Skeletal muscle satellite cell (primary cell): ENCODE measurements at regions not wholly inside any gene's neighbourhood (a gene's known extent, or its start where the extent isn't known, plus 50 kb on each side); places are given as distances from the start of the nearest gene placed in this dataset.

Experiments
- H3K27me3 ChIP-seq: 2 replicates; pipeline ENCODE4 v1.7.0; 2013; ENCODE audit warnings: low read length; ENCODE audit not compliant: control insufficient read depth, insufficient read depth
- H3K36me3 ChIP-seq: 2 replicates; pipeline ENCODE4 v1.7.0; 2013; ENCODE audit warnings: mild to moderate bottlenecking, control low read depth, low read length; ENCODE audit not compliant: insufficient read depth
- H3K4me1 ChIP-seq: 2 replicates; pipeline ENCODE4 v1.7.0; 2013; ENCODE audit warnings: low read length; ENCODE audit not compliant: control insufficient read depth, insufficient read depth
- H3K4me2 ChIP-seq: 2 replicates; pipeline ENCODE4 v1.7.0; 2013; ENCODE audit warnings: mild to moderate bottlenecking, low read length
- H3K4me3 ChIP-seq: 2 replicates; pipeline ENCODE4 v1.7.0; 2013; ENCODE audit warnings: low read length
- H3K9ac ChIP-seq: 2 replicates; pipeline ENCODE4 v1.7.0; 2013; ENCODE audit warnings: mild to moderate bottlenecking, low read depth, low read length, moderate library complexity
- H3K9me3 ChIP-seq: replicated peaks from 2 replicates; pipeline ENCODE4 v1.7.0; 2013; ENCODE audit warnings: mild to moderate bottlenecking, control low read depth, low read length

DNA sequence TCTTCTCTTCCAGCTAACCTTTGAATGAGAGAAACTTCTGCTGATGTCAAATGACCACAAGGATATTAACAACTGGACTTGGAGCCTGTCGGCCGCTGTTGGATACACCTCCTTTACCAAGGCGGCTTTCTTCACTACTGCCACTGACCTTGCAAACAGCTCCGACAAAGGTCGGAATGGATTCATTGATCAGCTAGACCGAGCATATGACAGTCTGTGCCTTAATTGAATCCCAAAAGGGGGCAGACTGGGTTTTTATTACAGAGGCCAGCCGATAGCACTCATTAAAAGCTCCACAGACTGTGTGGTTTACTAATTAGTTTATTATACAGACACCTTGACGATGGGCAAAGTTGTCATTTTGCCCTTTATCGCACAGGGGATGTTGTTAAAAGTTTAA lies 394.5 kb downstream of the RERGL start:
- Histone ChIP-seq H3K4me3 (no peak overlapping the region), H3K9me3 (no peaks in the 10 kb centered on the region), H3K4me1 (no peaks in the 10 kb centered on the region), H3K27me3 (no peaks in the 10 kb centered on the region), H3K9ac (no peak overlapping the region), H3K4me2 (no peak overlapping the region), H3K36me3 (no peaks in the 10 kb centered on the region)

DNA sequence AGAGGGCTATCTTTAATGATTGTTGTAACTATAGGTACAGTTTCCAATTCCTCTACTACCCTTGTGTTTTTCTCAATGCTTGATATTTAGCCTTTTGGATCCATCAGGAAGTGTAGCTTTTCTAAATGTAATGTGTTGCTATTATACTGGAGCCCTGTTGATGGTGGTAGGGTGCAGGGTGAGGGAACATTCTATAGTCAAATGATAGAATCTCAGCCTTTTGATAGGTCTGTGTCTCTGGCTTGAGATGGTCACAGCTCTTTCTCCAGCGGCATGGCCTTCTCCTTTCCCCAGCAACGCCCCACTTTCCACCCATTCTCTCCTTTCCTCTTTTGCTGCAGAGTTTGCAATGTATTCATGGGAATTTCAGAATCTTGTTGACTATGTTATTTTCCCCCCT lies 398.6 kb downstream of the RERGL start:
- Histone ChIP-seq H3K27me3 (no peaks in the 10 kb centered on the region), H3K9ac (no peak overlapping the region), H3K4me1 (no peaks in the 10 kb centered on the region), H3K4me3 (no peak overlapping the region), H3K36me3 (no peaks in the 10 kb centered on the region), H3K4me2 (no peak overlapping the region), H3K9me3 (no peaks in the 10 kb centered on the region)

GRCh38 chr12:17680220-17680619 lies 409.8 kb downstream of the RERGL start:
- Histone ChIP-seq H3K27me3 (no peaks in the 10 kb centered on the region), H3K9ac (no peak overlapping the region), H3K4me1 (no peaks in the 10 kb centered on the region), H3K4me2 (no peak overlapping the region), H3K36me3 (no peaks in the 10 kb centered on the region), H3K9me3 (no peaks in the 10 kb centered on the region), H3K4me3 (no peak overlapping the region)

- Histone ChIP-seq H3K36me3 (no peaks in the 10 kb centered on the region), H3K4me3 (no peak overlapping the region), H3K27me3 (no peaks in the 10 kb centered on the region), H3K4me1 (no peaks in the 10 kb centered on the region), H3K9ac (no peak overlapping the region), H3K9me3 (no peaks in the 10 kb centered on the region), H3K4me2 (no peak overlapping the region)
Observed at GRCh38 chr12:17666641-17667324, 423.2 kb downstream of the RERGL start.

- Histone ChIP-seq H3K4me2 (no peak overlapping the region), H3K4me3 (no peak overlapping the region), H3K36me3 (no peaks in the 10 kb centered on the region), H3K9me3 (no peaks in the 10 kb centered on the region), H3K27me3 (no peaks in the 10 kb centered on the region), H3K4me1 (no peaks in the 10 kb centered on the region), H3K9ac (no peak overlapping the region)
Observed at GRCh38 chr12:17665839-17666238, 424.2 kb downstream of the RERGL start.

DNA sequence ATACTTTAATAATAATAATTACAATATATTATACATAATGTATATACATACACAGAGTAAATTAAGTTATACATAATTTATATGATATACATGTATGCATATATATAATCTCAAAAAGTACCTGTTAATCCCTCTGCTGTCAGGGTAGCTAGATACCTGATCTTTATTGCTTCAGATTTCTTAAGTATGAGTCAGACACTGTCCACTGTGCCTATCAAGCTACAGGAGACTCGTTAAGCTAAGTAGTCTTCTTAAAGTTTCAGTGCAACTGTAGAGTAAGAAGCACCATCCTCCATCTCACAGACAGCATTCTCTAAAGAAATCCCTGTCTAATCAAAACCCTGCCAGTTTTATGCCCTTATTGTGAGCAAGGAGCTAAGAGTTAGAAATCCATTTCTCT lies 428.7 kb downstream of the RERGL start:
- Histone ChIP-seq H3K9ac (no peak overlapping the region), H3K9me3 (no peaks in the 10 kb centered on the region), H3K4me1 (no peaks in the 10 kb centered on the region), H3K4me2 (no peak overlapping the region), H3K27me3 (no peaks in the 10 kb centered on the region), H3K4me3 (no peak overlapping the region), H3K36me3 (no peaks in the 10 kb centered on the region)

DNA sequence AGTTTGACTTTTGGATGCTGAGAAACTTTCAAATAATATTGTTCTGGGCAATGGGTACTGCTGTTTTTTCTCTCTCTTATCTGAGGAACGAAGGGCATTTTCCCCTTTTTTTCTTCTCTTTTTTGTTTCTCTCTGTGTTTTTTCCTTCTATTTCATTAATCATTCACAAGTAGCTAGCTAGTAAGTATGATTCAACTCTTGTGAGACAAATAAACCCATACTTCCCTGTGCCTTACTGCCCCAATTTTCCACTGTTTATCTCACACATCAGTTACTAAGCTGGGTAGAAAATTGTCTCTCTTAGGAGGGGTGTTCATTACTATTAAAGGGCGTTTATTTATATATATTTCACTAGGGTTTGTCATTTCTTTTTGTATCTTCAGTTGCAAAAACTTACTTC lies 437.6 kb downstream of the RERGL start:
- no peaks in the 10 kb centered on the region for H3K27me3 ChIP-seq

DNA sequence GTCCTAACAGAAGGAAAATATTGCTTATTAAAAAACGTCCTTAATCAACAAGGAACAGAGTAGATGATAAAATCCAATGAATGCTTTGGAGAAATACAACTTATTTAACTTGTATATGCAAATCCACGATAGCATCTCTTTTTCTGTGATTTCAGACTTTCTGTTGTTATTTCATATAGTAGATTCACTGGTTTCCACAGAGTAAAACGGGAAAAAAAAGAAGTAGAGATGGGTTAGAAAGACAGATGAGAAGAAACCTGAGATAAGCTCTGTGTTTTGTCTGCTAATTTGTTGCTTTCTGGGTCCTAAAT lies 447.7 kb downstream of the RERGL start:
- no peak overlapping the region for H3K9ac ChIP-seq
- H3K36me3 ChIP-seq: no peaks in the 10 kb centered on the region
- no peaks in the 10 kb centered on the region for H3K4me1 ChIP-seq

More for the DNA sequence above, 437.6 kb downstream of the RERGL start:
- no peak overlapping the region for H3K9ac ChIP-seq
- H3K9me3 ChIP-seq: no peaks in the 10 kb centered on the region
- no peaks in the 10 kb centered on the region for H3K36me3 ChIP-seq
- no peaks in the 10 kb centered on the region for H3K4me1 ChIP-seq
- no peak overlapping the region for H3K4me2 ChIP-seq
- H3K4me3 ChIP-seq: no peak overlapping the region

DNA sequence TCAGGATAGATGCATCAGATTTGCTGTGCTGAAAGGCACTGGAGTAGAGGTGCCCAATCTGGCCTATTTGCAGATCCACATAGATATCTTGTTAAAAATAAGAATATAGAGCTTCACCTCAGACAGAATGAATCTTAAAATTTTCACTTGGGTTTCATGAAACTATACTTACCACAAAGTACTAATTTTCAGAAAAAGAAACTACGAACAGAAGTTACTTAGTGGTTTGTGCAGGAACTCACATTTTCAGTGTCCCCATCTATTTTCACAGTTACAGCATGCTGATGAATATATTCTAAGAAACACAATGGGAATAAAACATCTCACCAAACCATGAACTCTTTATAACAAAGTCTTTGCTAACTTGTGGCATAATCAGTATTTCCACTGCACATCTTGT lies 449.4 kb downstream of the RERGL start:
- Histone ChIP-seq H3K27me3 (no peaks in the 10 kb centered on the region), H3K9me3 (no peaks in the 10 kb centered on the region), H3K4me1 (no peaks in the 10 kb centered on the region), H3K4me2 (no peak overlapping the region), H3K9ac (no peak overlapping the region), H3K4me3 (no peak overlapping the region), H3K36me3 (no peaks in the 10 kb centered on the region)

More for the DNA sequence above, 447.7 kb downstream of the RERGL start:
- Histone ChIP-seq H3K4me3 (no peak overlapping the region), H3K9me3 (no peaks in the 10 kb centered on the region), H3K4me2 (peak overlapping the region; percentile 81), H3K27me3 (no peaks in the 10 kb centered on the region)

DNA sequence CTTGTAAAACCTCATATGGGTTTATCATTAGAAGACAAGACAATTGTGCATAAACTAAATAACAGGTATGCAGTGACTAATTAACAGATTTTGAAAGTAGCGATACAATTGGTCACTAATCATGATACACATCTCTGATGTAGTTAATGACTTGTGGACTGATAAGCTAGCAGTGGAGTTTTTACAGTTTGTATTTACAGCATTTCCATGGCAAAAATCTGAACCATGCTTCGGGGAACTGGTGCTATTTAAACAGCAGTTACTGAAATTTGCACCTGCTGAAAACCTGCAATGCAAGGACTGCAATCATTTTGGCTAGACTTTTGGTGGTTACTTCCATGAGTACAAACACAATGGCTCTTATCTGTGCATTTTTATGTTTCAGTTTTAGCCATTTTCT lies 471.2 kb downstream of the RERGL start:
- H3K4me3 ChIP-seq: no peak overlapping the region
- H3K4me1 ChIP-seq: no peaks in the 10 kb centered on the region
- no peak overlapping the region for H3K9ac ChIP-seq
- H3K36me3 ChIP-seq: no peaks in the 10 kb centered on the region
- no peak overlapping the region for H3K4me2 ChIP-seq
- H3K9me3 ChIP-seq: no peaks in the 10 kb centered on the region
- H3K27me3 ChIP-seq: no peaks in the 10 kb centered on the region

- H3K27me3 ChIP-seq: no peaks in the 10 kb centered on the region
Observed at GRCh38 chr12:17609701-17610100, 480.3 kb downstream of the RERGL start.

GRCh38 chr12:17609153-17609552 lies 480.8 kb downstream of the RERGL start:
- H3K9ac ChIP-seq: no peak overlapping the region
- H3K4me2 ChIP-seq: no peak overlapping the region
- H3K36me3 ChIP-seq: no peaks in the 10 kb centered on the region
- no peaks in the 10 kb centered on the region for H3K9me3 ChIP-seq
- H3K4me1 ChIP-seq: peaks cover 5% of the 10 kb centered on the region
- H3K4me3 ChIP-seq: no peak overlapping the region
- H3K27me3 ChIP-seq: no peaks in the 10 kb centered on the region

More at GRCh38 chr12:17609701-17610100, 480.3 kb downstream of the RERGL start:
- Histone ChIP-seq H3K4me2 (no peak overlapping the region), H3K4me1 (peaks cover 5% of the 10 kb centered on the region), H3K4me3 (no peak overlapping the region), H3K36me3 (no peaks in the 10 kb centered on the region), H3K9me3 (no peaks in the 10 kb centered on the region), H3K9ac (no peak overlapping the region)
